ENCODE measurements at regions not wholly inside any gene's neighbourhood (a gene's known extent, or its start where the extent isn't known, plus 50 kb on each side); places are given as distances from the start of the nearest gene placed in this dataset.

DNA sequence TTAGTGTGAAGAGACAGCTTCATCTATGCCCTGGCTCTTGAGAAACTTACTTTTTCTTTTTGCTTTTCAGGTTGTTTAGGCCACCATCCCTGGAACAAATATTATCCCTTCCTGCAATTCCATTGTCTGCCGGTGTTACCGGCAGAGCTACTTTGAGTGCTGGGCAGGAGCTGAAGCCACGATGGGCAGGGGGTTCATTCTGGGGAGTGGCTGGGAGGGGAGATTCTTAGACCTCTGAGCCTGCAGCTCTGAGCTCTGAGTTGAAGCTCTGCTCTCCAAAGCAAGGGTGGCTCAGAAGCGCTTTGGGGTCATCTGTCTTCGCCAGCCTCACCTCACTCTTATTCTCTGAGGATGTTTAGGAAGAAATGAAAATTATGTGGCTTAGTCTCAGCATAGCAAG, 1066.6 kb upstream of the SLC10A2 start:
- H3K27me3 ChIP-seq (ENCODE audit: control insufficient read depth, insufficient read depth, low read length): no peaks in the 10 kb centered on the region
- H3K4me1 ChIP-seq (ENCODE audit: control insufficient read depth, insufficient read depth, low read length): no peaks in the 10 kb centered on the region
- H3K9ac ChIP-seq (ENCODE audit: low read length): no peak overlapping the region
- no peaks in the 10 kb centered on the region for H3K9me3 ChIP-seq (ENCODE audit: control insufficient read depth, low read length)
- no peak overlapping the region for H3K4me3 ChIP-seq (ENCODE audit: low read length)
- no peaks in the 10 kb centered on the region for H3K36me3 ChIP-seq (ENCODE audit: control insufficient read depth, insufficient read depth, low read length)

DNA sequence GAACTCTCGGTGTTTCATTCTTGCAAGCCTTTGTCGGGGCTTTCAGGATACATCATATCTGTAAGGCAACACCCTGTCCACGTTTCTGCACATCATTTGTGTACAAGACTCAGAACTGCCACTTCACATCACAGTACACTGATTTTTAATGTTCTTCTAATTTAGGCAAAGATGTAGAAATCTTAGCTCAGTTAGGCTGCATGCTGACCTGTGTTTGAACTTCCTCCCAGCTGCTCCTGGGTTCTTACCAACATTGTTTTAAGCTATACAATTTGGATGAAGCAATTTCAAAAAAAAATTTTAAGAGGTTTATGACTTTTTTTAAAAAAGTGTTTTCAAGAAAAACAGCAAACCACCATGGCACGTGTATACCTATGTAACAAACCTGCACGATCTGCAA, 1047.9 kb upstream of the SLC10A2 start:
- H3K36me3 ChIP-seq (ENCODE audit: control insufficient read depth, insufficient read depth, low read length): no peaks in the 10 kb centered on the region
- H3K9me3 ChIP-seq (ENCODE audit: control insufficient read depth, low read length): no peaks in the 10 kb centered on the region
- H3K4me3 ChIP-seq (ENCODE audit: low read length): no peak overlapping the region
- H3K4me1 ChIP-seq (ENCODE audit: control insufficient read depth, insufficient read depth, low read length): no peaks in the 10 kb centered on the region
- H3K9ac ChIP-seq (ENCODE audit: low read length): no peak overlapping the region
- no peaks in the 10 kb centered on the region for H3K27me3 ChIP-seq (ENCODE audit: control insufficient read depth, insufficient read depth, low read length)

DNA sequence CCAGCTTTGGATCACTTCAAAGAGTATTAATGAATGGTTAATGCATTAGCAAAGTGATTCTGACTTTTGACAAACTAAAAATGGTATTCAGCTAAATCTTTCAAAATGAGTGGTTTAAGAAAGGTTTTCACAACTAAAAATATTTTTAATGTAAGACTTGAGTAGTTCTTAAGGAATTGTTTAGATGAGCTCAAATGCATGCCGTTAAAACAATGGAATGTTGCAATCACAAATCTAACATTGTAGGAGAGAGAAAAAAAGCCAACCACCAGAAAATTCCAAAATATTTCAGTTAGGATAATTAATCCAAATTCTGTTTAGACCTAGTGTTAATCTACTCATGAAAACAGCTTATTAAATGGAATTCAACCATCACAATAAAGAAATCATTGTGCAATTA, 1044.8 kb upstream of the SLC10A2 start:
- Histone ChIP-seq H3K9ac (ENCODE audit: low read length) (no peak overlapping the region), H3K4me3 (ENCODE audit: low read length) (no peak overlapping the region), H3K4me1 (ENCODE audit: control insufficient read depth, insufficient read depth, low read length) (peaks cover 6% of the 10 kb centered on the region), H3K36me3 (ENCODE audit: control insufficient read depth, insufficient read depth, low read length) (no peaks in the 10 kb centered on the region), H3K27me3 (ENCODE audit: control insufficient read depth, insufficient read depth, low read length) (no peaks in the 10 kb centered on the region), H3K9me3 (ENCODE audit: control insufficient read depth, low read length) (no peaks in the 10 kb centered on the region)

DNA sequence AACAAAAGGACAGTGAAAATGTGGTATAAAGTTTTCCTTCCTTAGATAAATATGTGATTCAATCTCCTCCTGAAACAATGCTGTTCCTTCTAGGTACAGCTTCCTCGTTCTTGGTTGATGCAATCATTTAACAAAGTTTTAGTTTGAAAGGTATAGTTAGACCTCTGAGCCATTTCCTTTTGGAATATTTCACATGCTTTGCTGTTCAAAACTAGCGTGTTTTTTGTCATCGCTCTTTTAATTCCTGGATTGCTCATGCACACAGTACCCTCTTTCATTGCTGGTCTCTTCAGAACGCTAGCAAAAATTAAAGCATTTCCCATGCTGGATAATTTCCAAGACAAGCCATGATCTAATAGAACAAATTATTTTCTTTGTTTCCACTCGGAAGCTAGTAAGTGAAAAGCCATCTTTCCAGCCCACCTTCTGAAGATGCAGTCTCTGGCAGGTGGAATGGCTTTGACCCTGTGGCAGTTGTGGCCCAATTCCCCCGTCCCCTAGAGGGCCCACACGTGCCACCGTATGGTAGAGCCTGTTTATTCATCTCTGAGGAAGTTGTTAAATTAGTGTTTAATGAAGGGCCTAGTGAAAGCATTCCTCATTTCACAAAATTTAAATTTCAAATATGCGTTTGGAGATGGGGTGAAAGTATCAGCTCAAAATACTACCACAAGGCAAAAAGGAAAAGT, 1040.6 kb upstream of the SLC10A2 start:
- H3K9me3 ChIP-seq (ENCODE audit: control insufficient read depth, low read length): no peaks in the 10 kb centered on the region
- no peaks in the 10 kb centered on the region for H3K36me3 ChIP-seq (ENCODE audit: control insufficient read depth, insufficient read depth, low read length)
- H3K4me1 ChIP-seq (ENCODE audit: control insufficient read depth, insufficient read depth, low read length): peaks cover 7% of the 10 kb centered on the region
- H3K9ac ChIP-seq (ENCODE audit: low read length): no peak overlapping the region
- H3K27me3 ChIP-seq (ENCODE audit: control insufficient read depth, insufficient read depth, low read length): no peaks in the 10 kb centered on the region
- no peak overlapping the region for H3K4me3 ChIP-seq (ENCODE audit: low read length)

DNA sequence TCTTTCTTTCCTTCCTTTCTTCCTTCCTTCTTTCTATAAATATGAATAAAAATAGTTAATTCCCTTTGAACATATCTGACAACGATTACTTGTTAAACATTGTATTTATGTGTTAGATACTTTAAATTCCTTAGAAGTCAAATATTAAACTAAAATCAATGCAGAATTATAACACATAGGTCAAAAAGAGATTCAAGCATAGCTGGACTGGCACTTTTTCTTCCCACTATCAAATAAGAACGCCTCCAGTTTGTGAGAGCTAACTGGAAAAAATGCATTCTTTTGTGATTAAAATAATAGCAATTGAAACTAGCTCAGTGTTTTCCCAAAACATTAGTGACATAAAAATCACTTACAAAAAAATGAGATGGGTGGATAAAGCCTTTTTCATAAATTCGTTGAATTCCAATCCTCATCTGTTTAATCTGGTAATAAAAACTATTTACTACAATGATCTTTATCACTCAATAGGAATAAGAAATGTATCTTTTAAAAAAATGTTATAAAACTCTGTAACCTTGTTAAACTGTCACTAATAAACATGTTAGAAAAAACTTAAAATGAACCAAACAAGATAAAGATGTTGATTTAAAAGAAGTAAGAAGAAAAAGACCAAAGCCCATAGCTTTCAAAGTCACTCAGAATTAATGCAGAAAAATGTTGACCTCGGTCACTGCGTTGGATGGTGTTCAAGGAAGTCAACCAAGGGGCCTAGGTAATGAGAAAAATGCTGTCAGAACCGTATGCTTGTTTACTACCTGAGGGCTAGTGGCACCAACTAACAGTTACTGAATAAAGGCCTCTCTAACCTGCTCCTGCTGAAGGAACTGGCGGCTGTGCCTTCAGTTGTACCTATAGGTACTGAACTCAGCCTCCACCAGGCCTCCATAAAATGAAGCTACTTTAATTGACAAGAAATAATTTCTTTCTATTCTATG, 1039.5 kb upstream of the SLC10A2 start:
- Histone ChIP-seq H3K4me1 (ENCODE audit: control insufficient read depth, insufficient read depth, low read length) (peaks cover 7% of the 10 kb centered on the region), H3K9ac (ENCODE audit: low read length) (no peak overlapping the region), H3K27me3 (ENCODE audit: control insufficient read depth, insufficient read depth, low read length) (no peaks in the 10 kb centered on the region), H3K36me3 (ENCODE audit: control insufficient read depth, insufficient read depth, low read length) (no peaks in the 10 kb centered on the region), H3K4me3 (ENCODE audit: low read length) (no peak overlapping the region), H3K9me3 (ENCODE audit: control insufficient read depth, low read length) (no peaks in the 10 kb centered on the region)

DNA sequence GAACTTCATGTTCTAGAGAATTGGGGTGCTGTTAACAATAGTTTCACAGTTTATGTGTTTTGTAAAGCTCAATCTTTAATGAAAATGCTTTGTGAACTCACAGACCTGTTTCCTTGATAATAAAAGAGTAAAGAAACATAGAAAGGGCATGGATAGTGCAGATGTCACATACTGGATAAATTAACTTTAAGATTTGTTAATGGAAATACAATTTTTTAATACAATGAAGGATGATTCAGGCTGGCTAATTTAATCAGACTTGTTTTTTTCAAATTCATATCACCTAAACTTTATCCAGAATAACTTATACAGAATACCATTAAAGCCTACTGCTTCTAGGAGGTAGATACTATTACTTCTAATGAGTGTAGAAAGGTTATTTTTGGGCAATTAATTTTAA, 1033.5 kb upstream of the SLC10A2 start:
- H3K27me3 ChIP-seq (ENCODE audit: control insufficient read depth, insufficient read depth, low read length): no peaks in the 10 kb centered on the region
- no peak overlapping the region for H3K9ac ChIP-seq (ENCODE audit: low read length)
- H3K9me3 ChIP-seq (ENCODE audit: control insufficient read depth, low read length): no peaks in the 10 kb centered on the region
- no peaks in the 10 kb centered on the region for H3K4me1 ChIP-seq (ENCODE audit: control insufficient read depth, insufficient read depth, low read length)
- H3K36me3 ChIP-seq (ENCODE audit: control insufficient read depth, insufficient read depth, low read length): no peaks in the 10 kb centered on the region
- H3K4me3 ChIP-seq (ENCODE audit: low read length): no peak overlapping the region

DNA sequence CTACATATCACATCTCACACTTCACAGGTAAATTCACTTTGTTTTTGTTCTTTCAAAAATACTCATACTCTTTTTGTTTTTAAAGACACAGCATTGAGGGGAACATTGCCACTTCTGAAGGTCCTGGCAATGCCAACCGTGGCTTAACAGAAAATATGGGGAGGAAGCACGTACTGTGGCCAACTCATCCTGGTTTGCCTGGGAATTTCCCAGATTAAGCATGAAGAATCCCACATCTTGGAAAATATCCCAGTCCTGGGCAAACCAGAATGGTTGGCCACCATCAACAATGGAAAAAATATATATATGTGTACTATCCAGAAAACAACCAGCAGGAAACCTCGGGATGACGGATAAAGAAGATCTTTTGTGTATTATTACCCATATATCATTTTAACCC, 1032.2 kb upstream of the SLC10A2 start:
- Histone ChIP-seq H3K27me3 (ENCODE audit: control insufficient read depth, insufficient read depth, low read length) (no peaks in the 10 kb centered on the region), H3K36me3 (ENCODE audit: control insufficient read depth, insufficient read depth, low read length) (no peaks in the 10 kb centered on the region), H3K4me3 (ENCODE audit: low read length) (no peak overlapping the region), H3K4me1 (ENCODE audit: control insufficient read depth, insufficient read depth, low read length) (no peaks in the 10 kb centered on the region), H3K9ac (ENCODE audit: low read length) (no peak overlapping the region), H3K9me3 (ENCODE audit: control insufficient read depth, low read length) (no peaks in the 10 kb centered on the region)

DNA sequence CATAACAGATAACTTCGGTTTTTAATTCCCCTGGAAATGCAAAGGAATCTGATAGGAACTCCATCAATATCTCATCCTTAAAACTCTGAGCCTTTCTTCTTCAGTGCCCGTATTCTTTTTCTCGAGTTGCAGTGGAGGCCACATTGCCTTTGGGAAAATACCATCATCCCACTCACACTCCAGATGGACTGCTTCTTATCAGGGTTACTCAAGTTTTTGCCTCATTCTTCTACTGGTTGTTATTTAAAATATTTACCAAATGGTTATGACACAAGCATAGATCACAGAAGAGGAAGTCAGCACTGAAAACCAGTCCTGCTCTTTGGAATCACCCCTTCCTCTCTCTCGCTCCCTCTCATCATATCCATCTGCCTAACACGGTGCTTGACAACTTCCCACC, 1020.5 kb upstream of the SLC10A2 start:
- H3K27me3 ChIP-seq (ENCODE audit: control insufficient read depth, insufficient read depth, low read length): no peaks in the 10 kb centered on the region
- H3K9me3 ChIP-seq (ENCODE audit: control insufficient read depth, low read length): no peaks in the 10 kb centered on the region
- no peaks in the 10 kb centered on the region for H3K36me3 ChIP-seq (ENCODE audit: control insufficient read depth, insufficient read depth, low read length)
- peaks cover 5% of the 10 kb centered on the region for H3K4me1 ChIP-seq (ENCODE audit: control insufficient read depth, insufficient read depth, low read length)
- no peak overlapping the region for H3K9ac ChIP-seq (ENCODE audit: low read length)
- H3K4me3 ChIP-seq (ENCODE audit: low read length): no peak overlapping the region

DNA sequence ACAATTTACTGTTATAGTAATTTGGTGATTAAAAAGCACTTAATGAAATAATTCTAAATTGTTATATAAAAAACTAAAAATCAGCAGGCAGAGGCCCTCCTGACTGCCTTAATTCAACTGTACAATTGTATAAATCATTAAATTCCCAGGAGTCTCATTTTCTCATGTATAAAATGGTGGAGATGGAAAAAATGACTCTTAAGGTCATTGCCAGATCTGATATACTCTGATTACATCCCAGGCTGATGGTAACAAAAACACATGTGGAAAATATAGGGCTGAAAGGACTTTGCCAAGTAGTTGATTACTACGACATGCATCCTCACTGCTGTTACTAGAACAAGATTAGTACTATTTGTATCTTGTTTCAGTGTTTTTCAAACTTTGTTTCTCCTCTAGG, 1020.0 kb upstream of the SLC10A2 start:
- peaks cover 5% of the 10 kb centered on the region for H3K4me1 ChIP-seq (ENCODE audit: control insufficient read depth, insufficient read depth, low read length)
- H3K4me3 ChIP-seq (ENCODE audit: low read length): no peak overlapping the region
- H3K27me3 ChIP-seq (ENCODE audit: control insufficient read depth, insufficient read depth, low read length): no peaks in the 10 kb centered on the region
- H3K36me3 ChIP-seq (ENCODE audit: control insufficient read depth, insufficient read depth, low read length): no peaks in the 10 kb centered on the region
- H3K9me3 ChIP-seq (ENCODE audit: control insufficient read depth, low read length): no peaks in the 10 kb centered on the region
- H3K9ac ChIP-seq (ENCODE audit: low read length): no peak overlapping the region

DNA sequence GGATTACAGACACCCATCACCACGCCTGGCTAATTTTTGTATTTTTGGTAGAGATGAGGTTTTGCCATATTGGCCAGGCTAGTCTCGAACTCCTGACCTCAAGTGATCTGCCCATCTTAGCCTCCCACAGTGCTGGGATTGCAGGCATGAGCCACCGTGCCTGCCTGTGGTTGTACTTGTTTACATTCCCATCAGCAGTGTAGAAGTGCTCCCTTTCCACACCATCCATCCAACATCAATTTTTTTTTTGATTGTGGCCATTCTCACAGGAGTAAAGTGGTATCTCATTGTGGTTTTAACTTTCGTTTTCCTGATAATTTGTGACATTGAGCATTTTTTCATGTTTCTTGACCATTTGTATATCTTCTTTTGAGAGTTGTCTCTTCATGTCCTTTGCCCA, 1019.4 kb upstream of the SLC10A2 start:
- no peaks in the 10 kb centered on the region for H3K9me3 ChIP-seq (ENCODE audit: control insufficient read depth, low read length)
- H3K4me1 ChIP-seq (ENCODE audit: control insufficient read depth, insufficient read depth, low read length): peaks cover 5% of the 10 kb centered on the region
- no peak overlapping the region for H3K9ac ChIP-seq (ENCODE audit: low read length)
- no peaks in the 10 kb centered on the region for H3K36me3 ChIP-seq (ENCODE audit: control insufficient read depth, insufficient read depth, low read length)
- no peaks in the 10 kb centered on the region for H3K27me3 ChIP-seq (ENCODE audit: control insufficient read depth, insufficient read depth, low read length)
- no peak overlapping the region for H3K4me3 ChIP-seq (ENCODE audit: low read length)

DNA sequence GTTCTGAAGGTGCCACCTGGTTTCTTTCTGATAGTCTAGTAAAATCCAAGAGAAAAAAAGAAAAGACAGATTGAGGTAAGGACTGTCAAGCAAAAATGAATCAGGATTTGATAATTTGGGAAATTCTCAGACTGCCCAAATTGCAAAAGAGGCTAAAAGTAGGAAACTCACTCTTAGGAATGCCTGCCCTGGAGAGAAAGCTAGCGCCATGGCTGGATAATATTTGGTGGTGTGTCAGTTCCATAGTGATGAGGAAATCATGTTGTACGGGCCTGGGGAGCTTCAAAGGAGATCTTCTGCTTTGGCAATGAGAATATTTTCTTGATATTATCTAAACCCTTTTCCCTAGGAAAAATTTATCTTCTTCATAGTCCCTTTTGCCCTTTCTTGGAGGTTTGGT, 1008.1 kb upstream of the SLC10A2 start:
- no peaks in the 10 kb centered on the region for H3K9me3 ChIP-seq (ENCODE audit: control insufficient read depth, low read length)
- H3K4me3 ChIP-seq (ENCODE audit: low read length): no peak overlapping the region
- H3K9ac ChIP-seq (ENCODE audit: low read length): no peak overlapping the region
- H3K4me1 ChIP-seq (ENCODE audit: control insufficient read depth, insufficient read depth, low read length): no peaks in the 10 kb centered on the region
- no peaks in the 10 kb centered on the region for H3K27me3 ChIP-seq (ENCODE audit: control insufficient read depth, insufficient read depth, low read length)
- H3K36me3 ChIP-seq (ENCODE audit: control insufficient read depth, insufficient read depth, low read length): no peaks in the 10 kb centered on the region

DNA sequence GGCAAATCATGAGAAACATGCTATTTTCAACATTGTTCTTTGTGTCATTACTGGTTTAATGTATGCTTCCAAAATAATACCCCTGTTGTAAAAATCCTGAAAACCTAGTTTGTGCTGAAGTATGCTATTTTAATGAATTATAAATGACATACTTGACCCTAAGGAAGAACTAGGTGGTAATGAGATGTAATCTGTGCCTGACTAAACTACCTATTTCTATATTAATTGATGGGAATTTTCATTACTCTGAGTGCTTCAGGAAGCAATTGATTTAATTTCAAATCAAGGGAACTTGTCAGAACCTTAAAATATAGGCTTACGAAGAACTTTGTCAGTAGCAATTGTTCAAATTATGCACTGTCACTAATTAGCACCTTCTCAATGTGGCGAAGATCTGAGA, 1005.6 kb upstream of the SLC10A2 start:
- no peak overlapping the region for H3K4me3 ChIP-seq (ENCODE audit: low read length)
- H3K36me3 ChIP-seq (ENCODE audit: control insufficient read depth, insufficient read depth, low read length): no peaks in the 10 kb centered on the region
- H3K27me3 ChIP-seq (ENCODE audit: control insufficient read depth, insufficient read depth, low read length): no peaks in the 10 kb centered on the region
- no peaks in the 10 kb centered on the region for H3K4me1 ChIP-seq (ENCODE audit: control insufficient read depth, insufficient read depth, low read length)
- H3K9me3 ChIP-seq (ENCODE audit: control insufficient read depth, low read length): no peaks in the 10 kb centered on the region
- no peak overlapping the region for H3K9ac ChIP-seq (ENCODE audit: low read length)
